HEK293T (cell line): ENCODE measurements at regions not wholly inside any gene's neighbourhood (a gene's known extent, or its start where the extent isn't known, plus 50 kb on each side); places are given as distances from the start of the nearest gene placed in this dataset.

Experiments used
- BHLHE40 ChIP-seq: fragments of 450-650 bp; IDR thresholded peaks from 2 replicates; pipeline ENCODE4 v1.6.1; 2016; ENCODE audit warnings: mild to moderate bottlenecking, moderate library complexity, borderline replicate concordance
- ELF4 ChIP-seq: fragments of 450-650 bp; IDR thresholded peaks from 2 replicates; pipeline ENCODE4 v1.6.1; 2017; ENCODE audit warnings: antibody characterized with exemption
- FOXA1 ChIP-seq: fragments of 450-650 bp; IDR thresholded peaks from 2 replicates; pipeline ENCODE4 v1.6.1; 2016; ENCODE audit warnings: mild to moderate bottlenecking
- FOXK2 ChIP-seq: fragments of 450-650 bp; IDR thresholded peaks from 2 replicates; pipeline ENCODE4 v1.6.1; 2016; ENCODE audit warnings: mild to moderate bottlenecking
- FOXM1 ChIP-seq: fragments of 450-650 bp; IDR thresholded peaks from 2 replicates; pipeline ENCODE4 v1.6.1; 2017; ENCODE audit warnings: mild to moderate bottlenecking, borderline replicate concordance
- HDGF ChIP-seq: fragments of 450-650 bp; IDR thresholded peaks from 2 replicates; pipeline ENCODE4 v1.6.1; 2017; ENCODE audit warnings: antibody characterized with exemption, borderline replicate concordance
- LEF1 ChIP-seq: fragments of 450-650 bp; IDR thresholded peaks from 2 replicates; pipeline ENCODE4 v1.6.1; 2017; ENCODE audit warnings: mild to moderate bottlenecking, borderline replicate concordance
- NFRKB ChIP-seq: fragments of 450-650 bp; IDR thresholded peaks from 2 replicates; pipeline ENCODE4 v1.6.1; 2016; ENCODE audit warnings: mild to moderate bottlenecking, moderate library complexity
- SP1 ChIP-seq: fragments of 450-650 bp; IDR thresholded peaks from 2 replicates; pipeline ENCODE4 v1.6.1; 2017
- SUZ12 ChIP-seq: fragments of 450-650 bp; IDR thresholded peaks from 2 replicates; pipeline ENCODE4 v1.6.1; 2016; ENCODE audit warnings: mild to moderate bottlenecking

GRCh38 chr2:185456517-185456916, 282.1 kb upstream of the FSIP2 start:
- TF ChIP-seq FOXM1 = no peak
- TF ChIP-seq FOXA1 = no peak
- no peak for TF ChIP-seq SP1
- no peak for TF ChIP-seq SUZ12
- no peak for TF ChIP-seq BHLHE40
- no peak for TF ChIP-seq NFRKB
- TF ChIP-seq HDGF = no peak
- TF ChIP-seq FOXK2 = no peak
- no peak for TF ChIP-seq LEF1
- TF ChIP-seq ELF4 = no peak
